Right hindlimb (tissue), 1 donor: ENCODE measurements at regions not wholly inside any gene's neighbourhood (a gene's known extent, or its start where the extent isn't known, plus 50 kb on each side); places are given as distances from the start of the nearest gene placed in this dataset.

Experiments used
- DNase-seq: peaks from one replicate; pipeline ENCODE4 v3.0.0-alpha.2; 2018

DNA sequence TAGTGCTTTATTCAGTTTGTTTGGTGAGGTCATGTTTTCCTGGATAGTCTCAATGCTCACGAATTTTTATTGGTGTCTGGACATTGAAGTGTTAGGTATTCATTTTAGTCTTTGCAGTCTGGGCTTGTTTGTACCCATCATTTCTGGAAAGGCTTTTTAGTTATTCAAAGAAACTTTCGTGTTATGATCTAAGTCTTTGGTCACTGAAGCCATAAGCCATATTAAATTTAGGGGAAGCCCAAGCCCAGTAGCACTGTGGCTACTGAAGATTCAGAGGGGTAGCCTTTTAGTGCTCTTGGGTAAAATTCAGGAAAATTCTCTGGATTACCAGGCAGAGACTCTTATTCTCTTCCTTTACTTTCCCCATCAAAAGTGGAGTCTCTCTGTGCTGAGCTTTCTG is 56.2 kb upstream of the PEX5L start:
- no peak for DNase-seq

DNA sequence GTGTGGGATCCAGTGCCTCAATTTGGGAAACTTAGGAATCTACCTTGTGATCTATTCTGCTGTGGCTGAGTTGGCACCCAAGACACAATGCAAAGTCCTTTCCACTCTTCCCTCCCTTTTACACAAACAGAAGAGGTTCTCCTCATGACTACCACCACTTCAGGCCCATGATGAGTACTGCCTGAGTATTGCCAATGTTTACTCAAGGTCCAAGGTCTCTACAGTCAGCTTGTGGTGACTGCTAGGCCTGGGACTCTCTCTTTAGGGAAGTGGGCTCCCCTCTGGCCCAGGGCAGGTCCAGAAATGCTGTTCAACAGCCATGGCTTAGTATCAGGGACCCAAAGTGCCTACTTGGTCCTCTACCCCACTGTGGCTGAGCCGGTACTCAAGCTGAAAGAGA is 56.8 kb upstream of the PEX5L start:
- DNase-seq = no peak

DNA sequence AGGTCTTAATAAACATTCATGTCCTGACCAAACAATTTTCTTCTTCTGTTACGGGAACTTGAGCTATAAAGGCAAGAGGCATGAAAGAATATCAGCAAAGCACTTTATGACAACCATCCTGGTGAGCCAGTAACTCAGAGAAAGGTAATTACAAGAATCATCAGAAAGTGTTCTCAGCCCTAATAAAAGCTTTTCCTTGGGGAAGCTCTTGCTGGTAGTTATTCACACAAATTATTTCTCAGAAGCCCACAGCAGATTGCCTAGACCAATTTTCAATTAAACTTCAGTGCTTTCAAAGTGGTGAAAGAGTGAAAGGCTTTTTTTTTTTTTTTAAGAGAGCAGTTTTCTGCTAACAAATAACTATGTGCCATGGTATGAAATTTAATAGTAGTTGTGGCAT is 60.9 kb upstream of the PEX5L start:
- no peak for DNase-seq

DNA sequence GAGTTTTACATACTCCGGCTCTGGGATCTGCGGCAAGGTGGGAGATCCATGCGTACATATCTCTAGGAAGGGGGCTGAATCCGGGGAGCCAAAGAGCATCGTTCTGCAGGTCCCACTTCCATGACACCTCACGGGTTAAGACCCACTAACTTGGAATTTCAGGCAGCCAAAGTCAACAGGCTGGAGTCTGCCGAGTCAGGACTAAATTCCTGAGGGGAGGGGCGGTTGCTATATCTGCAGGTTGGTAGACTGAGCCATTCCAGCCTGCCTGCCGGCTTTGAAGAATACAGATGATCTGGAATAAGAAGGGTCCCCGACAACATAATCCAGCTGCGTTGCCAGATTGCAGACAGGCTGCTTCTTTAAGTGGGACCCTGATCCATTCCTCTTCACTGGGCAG is 65.4 kb upstream of the PEX5L start:
- DNase-seq = no peak

DNA sequence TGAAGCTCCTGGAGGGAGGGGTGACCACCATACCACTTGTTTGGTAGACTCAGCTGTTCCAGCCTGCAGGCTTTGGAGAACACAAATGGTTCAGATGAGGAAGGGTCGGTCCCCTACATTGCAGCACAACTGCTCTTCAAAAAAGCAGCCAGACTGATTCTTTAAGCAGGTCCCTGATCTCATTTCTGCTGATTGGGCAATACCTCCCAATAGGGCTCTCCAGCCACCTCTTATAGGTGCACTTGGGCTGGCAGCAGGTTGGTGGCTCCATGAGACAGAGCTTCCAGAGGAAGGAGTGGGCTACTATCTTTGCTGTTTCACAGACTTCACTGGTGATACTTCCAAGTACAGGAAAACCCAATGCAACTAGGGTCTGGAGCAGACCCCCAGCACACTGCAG is 65.9 kb upstream of the PEX5L start:
- no peak for DNase-seq

DNA sequence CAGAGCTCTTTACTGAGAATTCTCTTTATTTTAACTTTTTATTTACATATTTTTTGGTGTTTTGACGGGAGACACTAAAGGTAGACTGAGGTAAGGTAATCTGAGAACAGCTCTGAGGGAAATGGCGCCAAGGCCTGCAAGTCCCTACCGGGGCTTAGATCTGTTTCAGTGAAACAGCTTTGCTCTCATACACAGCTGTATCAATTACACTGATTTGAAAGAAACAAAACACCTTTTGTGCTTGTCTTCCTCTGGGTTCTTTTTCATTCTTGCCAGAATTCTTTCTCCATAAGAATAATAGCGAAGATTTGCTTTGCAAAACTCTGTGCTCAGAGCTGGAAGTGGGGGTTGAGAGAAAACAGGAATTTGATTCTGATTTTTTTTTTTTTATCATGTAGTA is 79.5 kb upstream of the PEX5L start:
- no peak for DNase-seq

DNA sequence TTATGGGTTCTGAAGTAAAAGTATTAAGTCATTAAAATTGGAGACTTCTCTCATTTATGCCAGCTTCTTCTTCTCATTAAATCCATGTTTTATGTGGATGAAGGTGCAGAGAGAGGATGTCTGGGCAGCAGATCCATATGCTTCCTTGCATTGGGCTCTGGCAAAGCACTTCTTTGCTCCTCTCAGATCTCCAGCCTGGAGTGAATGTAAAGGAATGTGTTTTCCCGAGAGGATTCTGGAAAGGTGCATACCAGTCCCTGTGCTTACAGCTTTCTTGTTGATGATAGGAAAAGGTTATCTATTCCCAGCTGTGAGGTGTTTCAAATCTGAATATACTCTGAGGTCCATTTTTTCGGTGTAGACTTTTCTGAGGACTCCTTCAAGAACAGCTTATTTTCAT is 79.9 kb upstream of the PEX5L start:
- no peak for DNase-seq

DNA sequence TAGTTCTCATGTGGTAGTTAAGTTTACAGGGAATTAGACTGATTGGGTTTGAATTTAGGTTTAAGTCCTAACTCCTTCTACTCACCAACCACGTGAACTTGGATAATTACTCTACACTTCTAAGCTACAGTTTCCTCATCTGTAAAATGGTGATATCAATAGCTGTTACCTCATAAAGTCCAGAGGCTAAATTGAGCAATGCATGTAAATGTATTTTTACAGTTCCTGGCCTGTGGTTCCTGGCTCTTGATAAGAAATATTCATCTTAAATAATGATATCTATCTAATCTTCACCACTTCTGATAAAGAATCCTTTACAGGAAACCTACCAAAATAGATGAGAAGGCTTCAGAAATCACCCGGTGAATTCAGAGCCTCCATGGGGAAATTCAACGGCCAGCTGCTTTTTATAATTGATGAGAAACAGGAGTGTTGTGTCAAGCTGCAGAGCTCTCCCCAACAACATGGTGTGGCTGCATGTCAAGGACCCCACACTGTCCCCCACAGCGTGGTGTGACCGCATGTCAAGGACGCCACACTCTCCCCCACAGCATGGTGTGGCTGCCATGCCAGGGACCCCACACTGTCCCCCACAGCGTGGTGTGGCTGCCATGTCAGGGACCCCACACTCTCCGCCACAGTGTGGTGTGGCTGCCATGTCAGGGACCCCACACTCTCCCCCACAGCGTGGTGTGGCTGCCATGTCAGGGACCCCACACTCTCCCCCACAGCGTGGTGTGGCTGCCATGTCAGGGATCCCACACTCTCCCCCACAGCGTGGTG is 80.8 kb upstream of the PEX5L start:
- no peak for DNase-seq

DNA sequence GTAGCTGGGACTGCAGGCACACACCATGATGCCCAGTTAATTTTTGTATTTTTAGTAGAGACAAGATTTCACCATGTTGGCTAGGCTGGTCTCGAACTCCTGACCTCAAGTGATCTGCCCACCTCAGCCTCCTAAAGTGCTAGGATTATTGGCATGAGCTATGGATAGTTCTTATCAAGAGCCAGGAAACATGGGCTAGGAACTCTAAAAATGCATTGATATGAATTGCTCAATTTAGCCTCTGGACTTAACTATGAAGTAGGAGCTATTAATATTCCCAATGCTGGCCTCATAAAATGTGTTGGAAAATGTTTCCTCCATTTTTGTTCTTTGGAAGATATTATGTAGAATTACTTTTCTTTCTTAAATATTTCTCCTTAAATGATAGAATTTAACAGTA is 82.8 kb upstream of the PEX5L start:
- DNase-seq = no peak

DNA sequence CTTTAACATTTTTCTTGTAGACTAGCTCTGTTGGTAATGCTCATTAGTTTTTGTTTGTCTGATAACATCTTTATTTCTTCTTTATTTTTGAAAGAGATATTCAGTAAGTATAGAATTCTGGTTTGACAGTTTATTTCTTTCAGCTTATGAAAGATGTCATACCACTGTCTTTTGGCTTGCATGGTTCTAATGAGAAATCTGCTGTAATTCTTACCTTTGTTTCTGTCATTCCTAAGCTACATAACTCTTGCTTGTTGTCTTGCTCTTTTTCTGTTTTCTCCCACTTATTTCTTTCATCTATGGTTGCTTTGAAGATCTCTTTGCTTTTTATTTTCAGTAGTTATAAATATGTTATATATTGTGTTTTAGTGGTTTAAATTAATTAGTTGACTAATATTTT is 87.2 kb upstream of the PEX5L start:
- no peak for DNase-seq

DNA sequence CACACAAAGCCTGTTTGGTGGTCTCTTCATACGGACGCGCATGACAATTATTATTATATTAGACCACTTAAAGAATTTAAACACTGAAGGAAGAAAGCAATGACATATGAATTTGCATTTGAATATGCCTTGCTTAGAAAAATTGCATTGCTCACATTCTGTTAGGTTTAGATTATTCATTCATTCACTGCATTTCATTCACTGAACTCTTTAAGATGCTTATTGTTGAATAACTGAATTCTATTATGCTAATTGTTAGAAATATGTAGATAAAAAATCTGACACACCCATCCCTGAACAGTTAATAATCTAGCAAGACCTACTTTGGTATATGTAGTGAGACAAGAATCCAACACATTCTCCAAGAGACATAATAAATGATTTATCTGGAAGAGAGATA is 94.4 kb upstream of the PEX5L start:
- no peak for DNase-seq

DNA sequence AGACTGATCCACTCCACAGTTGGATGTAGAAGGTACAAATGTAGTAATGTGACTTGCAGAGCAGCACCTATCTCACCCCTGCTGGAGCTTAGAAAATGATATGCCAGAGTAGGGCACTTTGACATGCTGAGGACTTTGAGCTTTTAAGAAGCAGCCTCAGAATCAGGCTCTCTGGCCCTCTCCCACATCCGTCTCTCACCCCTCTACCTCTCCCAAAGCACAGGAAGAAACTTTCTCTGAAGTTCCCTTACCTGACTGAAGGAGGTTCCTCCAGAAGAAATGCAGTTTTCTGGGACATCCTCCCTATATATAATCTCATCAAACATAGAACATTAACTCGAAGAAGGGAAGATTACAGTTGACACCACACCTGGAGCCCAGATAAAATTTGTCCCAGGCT is 98.4 kb upstream of the PEX5L start:
- no peak for DNase-seq

DNA sequence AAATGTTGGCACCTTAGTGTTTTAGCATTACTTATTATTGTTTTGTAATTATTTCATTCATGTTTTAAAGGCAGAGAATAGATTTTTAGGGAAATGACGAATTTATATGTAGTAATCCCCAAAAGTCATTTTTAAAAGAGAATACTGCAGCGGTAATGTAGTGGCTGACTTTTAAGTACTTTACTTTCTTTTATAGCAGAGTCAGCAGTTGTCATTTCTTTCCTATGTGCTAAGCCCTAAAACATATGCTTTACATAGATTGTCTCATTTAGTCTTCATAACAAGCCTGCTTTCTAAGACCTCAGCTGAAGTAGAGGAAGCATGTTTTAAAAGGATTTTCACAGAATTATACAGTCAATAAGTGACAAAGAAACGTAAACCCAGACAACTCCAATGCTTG is 102.1 kb upstream of the PEX5L start:
- DNase-seq = no peak

DNA sequence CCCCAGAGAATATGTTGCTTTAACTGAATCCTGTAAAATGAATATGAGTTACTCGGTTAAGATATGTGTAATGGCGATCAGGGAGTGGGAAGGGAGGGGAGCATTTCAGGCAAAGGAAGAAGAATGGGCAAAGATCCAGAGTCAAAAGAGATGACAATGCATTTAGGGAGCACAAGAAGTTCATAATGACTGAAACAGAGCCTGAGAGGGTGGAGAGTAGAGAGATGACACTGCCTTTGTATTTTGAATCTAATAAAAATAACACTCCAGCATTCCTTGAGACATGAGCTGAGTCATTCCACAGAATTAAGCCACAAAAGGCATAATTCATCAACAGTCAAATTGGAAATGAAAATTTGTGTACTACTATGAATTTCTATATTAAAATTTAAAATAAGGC is 105.3 kb upstream of the PEX5L start:
- no peak for DNase-seq

DNA sequence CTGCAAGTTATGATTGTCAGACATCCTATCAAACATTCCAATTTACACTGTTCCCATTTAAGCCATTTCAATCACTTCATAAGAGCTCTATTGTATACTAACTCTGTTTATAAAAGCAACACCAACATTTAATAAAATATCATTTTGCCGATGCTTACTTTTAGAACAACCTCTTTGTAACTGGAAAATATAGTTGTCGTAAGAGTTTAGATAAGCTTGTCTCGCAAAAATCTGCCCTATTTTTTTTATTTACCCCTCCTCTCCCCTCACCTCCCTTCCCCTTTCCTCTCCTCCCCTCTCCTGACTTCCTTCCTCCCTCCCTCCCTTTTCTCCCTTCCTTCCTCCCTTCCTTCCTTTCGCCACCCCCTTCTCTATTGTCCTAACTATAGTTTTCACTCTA is 105.7 kb upstream of the PEX5L start:
- DNase-seq = no peak

DNA sequence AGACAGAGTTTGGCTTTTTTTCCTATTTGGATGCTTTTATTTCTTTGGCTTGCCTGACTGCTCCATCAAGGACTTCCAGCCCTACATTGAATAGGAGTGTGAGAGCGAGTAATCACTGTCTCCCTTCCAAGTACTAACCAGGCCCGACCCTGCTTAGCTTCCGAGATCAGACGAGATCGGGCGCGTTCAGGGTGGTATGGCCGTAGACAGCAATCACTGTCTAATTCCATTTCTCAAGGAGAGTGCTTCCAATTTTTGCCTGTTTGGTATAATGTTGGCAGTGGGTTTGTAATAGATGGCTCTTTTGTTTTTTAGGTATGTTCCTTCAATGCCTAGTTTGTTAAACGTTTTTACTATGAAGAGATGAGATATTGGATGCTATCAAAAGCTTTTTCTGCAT is 125.0 kb upstream of the PEX5L start:
- no peak for DNase-seq

DNA sequence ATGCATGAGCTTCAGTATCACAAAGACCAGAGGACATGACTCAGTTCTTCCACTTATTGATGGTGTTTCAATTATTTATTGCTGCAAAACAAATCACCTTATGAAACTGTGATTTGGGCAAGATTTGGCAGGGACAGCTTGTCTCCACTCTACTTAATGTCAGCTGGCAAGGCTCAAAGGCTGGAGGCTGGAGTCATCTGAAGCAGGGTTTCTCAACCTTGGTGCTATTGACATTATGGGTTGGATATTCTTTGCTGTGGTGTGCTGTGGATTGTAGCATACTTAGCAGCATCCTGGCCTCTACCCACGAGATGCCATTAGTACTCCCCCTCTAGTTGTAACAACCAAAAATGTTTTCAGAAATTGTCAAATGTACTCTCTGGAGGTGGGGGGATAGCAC is 138.8 kb upstream of the PEX5L start:
- no peak for DNase-seq

DNA sequence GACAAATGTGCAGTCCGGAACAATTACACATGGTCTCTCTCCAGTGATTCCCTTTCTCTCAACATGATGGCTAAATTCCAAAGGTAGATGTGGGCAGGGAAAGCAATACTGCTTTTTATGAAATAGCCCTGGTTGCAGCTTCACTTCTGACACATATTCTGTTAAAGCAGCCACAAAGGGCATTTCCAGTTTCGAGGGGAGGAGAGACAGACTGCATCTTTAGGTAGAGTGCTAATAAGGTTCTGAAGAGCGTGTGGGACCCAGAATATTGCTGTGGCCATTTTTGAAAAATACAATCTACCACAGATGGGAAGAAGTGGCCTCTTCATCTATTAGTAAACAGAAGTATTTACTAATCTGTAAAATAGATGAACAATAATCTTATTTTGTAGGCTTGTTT is 139.3 kb upstream of the PEX5L start:
- DNase-seq = no peak

DNA sequence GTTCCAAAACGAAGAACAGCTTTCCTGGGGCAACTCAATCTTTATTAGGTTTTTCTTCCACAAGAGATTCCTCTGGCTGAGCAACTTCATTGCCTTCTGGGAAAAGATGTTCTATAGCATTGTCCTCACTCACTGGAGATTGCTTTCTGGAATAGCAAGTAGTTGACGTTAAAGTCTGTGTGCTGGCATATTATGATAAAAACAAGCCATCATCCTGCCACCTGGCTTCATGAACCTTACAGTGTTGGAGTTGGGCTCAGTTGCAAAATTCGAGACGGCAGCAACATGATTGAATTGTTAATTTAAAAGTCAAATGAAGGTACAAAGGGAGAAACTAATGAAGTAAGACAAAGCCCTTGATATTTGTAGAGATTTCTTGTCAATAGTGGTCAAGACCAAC is 140.5 kb upstream of the PEX5L start:
- no peak for DNase-seq

DNA sequence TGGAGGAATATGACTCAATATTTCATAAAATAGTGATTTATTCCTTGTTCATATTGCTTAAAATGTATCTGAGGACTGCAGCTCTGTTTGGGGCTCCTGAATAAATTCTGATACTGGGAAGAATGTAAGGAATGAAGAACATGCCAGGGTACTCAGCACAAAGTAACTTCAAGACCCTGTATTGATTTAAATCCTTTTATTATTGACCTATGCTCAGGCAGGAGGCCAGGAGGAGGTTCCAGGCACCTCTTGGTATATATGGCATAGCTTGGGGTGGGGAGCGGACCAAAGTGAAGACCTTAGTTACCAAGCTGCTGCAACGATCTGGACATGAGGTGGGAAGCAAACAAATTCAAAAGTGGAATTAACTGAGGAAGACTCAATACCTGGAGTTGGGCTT is 142.8 kb upstream of the PEX5L start:
- DNase-seq = no peak

DNA sequence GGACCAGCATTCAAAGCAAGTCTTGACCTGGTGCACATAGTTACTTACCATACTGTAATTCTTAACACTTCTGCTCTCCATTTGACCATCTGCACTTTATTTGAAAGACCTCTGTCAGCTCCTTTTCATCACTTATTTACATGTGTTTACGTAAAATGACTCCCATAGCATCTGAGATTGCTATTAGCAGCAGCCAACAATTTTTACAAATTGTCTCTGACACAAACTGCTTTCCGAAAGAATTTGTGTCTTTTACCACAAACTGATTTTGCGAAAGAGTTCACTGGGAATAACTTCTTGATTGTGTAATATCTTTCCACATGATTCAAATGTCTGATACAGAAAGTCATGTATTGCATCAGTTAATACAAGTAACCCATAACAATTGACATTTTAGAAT is 144.1 kb upstream of the PEX5L start:
- DNase-seq = no peak

DNA sequence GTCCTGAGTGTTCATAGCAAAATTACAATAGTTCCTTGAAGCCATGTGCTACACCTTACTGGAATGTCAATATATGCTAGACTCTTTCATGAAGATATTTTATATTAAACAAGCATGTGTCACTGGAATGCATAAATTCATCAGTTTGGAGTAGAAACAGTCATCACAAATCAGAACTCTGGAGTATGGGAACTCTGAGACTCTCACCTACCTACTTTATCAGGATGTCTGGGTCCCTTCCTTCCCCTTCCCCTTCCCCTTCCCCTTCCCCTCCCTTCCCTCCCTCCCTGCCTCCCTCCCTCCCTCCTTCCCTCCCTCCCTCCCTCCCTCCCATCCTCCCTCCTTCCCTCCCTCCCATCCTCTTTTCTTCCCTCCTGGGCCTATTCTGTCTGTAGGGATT is 144.7 kb upstream of the PEX5L start:
- DNase-seq = no peak

DNA sequence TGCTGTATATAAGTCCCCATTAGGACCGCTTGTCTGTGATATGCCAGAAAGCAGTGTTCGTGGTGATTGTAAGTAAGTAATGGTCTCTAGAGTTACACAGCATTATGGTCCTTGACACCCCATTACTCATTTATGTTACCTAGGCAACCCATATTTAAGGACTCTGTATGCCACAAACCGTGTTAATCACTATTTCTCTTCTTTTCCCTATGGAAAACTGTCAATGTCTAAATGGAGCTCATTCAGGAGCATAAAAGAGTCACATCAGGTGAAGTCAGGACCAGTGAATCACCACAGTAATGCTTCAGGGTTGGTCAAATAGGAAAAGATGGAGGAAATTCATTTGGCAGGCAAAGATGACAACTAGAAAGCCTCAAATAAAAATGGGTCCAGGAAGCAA is 146.6 kb upstream of the PEX5L start:
- no peak for DNase-seq

DNA sequence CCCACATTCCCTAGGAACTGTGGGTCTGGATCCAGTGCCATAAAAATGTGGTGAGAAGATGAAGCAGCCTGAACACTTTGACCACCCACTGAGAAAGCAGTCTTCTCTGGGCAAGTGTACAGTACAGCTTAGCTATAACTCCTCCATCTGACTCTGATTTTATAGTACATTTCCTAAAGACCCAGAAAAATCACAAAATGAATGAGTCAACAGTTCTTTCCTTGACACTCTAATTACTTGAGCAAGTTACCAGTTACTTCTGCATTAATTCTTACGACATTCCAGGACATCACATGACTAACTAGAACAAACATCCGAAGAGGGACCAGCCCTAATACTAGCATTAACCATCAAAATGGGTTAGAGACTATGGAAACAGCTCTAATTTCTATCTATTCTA is 148.1 kb upstream of the PEX5L start:
- DNase-seq = no peak

DNA sequence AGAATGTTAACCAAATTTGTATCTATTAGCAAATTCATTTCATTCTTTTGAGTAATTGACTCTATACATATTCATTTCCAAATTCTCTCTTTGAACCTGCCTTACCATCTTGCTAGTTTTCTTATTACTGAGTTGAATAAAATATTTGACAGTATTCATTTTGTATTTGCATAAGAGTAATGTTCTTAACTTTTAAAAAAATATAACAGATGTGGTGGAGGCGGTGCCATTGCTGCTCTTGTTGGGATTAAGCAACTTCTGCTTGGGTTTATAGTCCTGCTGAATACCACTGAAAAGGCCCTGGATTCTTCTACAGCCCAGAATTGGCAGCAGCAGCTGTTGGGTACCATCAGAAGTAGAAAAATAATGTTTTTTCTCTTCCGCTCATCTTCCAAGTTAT is 148.9 kb upstream of the PEX5L start:
- no peak for DNase-seq
